GM23338 (cell line): ENCODE measurements at regions not wholly inside any gene's neighbourhood (a gene's known extent, or its start where the extent isn't known, plus 50 kb on each side); places are given as distances from the start of the nearest gene placed in this dataset.

ENCODE experiments used
- ATAC-seq: fragments of 200-7000 bp; cut with Tn5 transposase; 3 replicates; pipeline ENCODE4 v1.9.1; 2020
- DNase-seq: peaks from one replicate; pipeline ENCODE4 v3.0.0-alpha.2; 2015; ENCODE audit warnings: low spot score
- H2AFZ ChIP-seq: fragments of 200-600 bp; sonication (generic); 2 replicates; pipeline ENCODE4 v1.8.0; 2016; ENCODE audit warnings: antibody characterized with exemption, mild to moderate bottlenecking, moderate library complexity
- H3F3A ChIP-seq: fragments of 200-600 bp; sonication (generic); replicated peaks from 2 replicates; pipeline ENCODE4 v1.8.0; 2017; ENCODE audit warnings: antibody characterized with exemption, mixed run types, low read depth
- H3K27ac ChIP-seq: fragments of 200-600 bp; sonication (generic); 2 replicates; pipeline ENCODE4 v1.6.1; 2016; ENCODE audit warnings: low read depth
- H3K27me3 ChIP-seq: fragments of 200-600 bp; sonication (generic); 2 replicates; pipeline ENCODE4 v1.8.0; 2016; ENCODE audit warnings: mild to moderate bottlenecking, mixed run types, moderate library complexity; ENCODE audit not compliant: insufficient read depth
- H3K36me3 ChIP-seq: fragments of 200-600 bp; sonication (generic); 2 replicates; pipeline ENCODE4 v1.8.0; 2016; ENCODE audit warnings: mild to moderate bottlenecking; ENCODE audit not compliant: insufficient read depth
- H3K4me1 ChIP-seq: fragments of 200-600 bp; sonication (generic); 2 replicates; pipeline ENCODE4 v1.8.0; 2016; ENCODE audit warnings: mild to moderate bottlenecking, moderate library complexity; ENCODE audit not compliant: insufficient read depth
- H3K4me2 ChIP-seq: fragments of 200-600 bp; sonication (generic); 2 replicates; pipeline ENCODE4 v1.7.1; 2017; ENCODE audit warnings: mixed run types
- H3K4me3 ChIP-seq: fragments of 200-600 bp; sonication (generic); 2 replicates; pipeline ENCODE4 v1.6.1; 2016; ENCODE audit warnings: mixed run types
- H3K79me2 ChIP-seq: fragments of 200-600 bp; sonication (generic); replicated peaks from 2 replicates; pipeline ENCODE4 v1.8.0; 2017; ENCODE audit warnings: mild to moderate bottlenecking; ENCODE audit not compliant: insufficient read depth
- H3K9me2 ChIP-seq: fragments of 200-600 bp; sonication (generic); 2 replicates; pipeline ENCODE4 v1.8.0; 2017; ENCODE audit not compliant: insufficient read depth
- H4K20me1 ChIP-seq: fragments of 200-600 bp; sonication (generic); replicated peaks from 2 replicates; pipeline ENCODE4 v1.8.0; 2017; ENCODE audit warnings: mild to moderate bottlenecking; ENCODE audit not compliant: insufficient read depth
- H3K27ac Mint-ChIP-seq: 2 replicates; pipeline ENCODE4 v1.8.0; 2020; ENCODE audit warnings: inconsistent platforms, mild to moderate bottlenecking, moderate library complexity, mixed read lengths
- H3K27me3 Mint-ChIP-seq: 3 replicates; pipeline ENCODE4 v1.8.0; 2022; ENCODE audit warnings: low read depth, mild to moderate bottlenecking, moderate library complexity, mixed read lengths, inconsistent platforms; ENCODE audit not compliant: insufficient read depth, poor library complexity
- H3K36me3 Mint-ChIP-seq: 3 replicates; pipeline ENCODE4 v1.8.0; 2021; ENCODE audit warnings: low read depth, mild to moderate bottlenecking, inconsistent platforms, moderate library complexity, mixed read lengths
- H3K4me1 Mint-ChIP-seq: 3 replicates; pipeline ENCODE4 v1.8.0; 2020; ENCODE audit warnings: mild to moderate bottlenecking, inconsistent platforms, mixed read lengths
- H3K4me3 Mint-ChIP-seq: 3 replicates; pipeline ENCODE4 v1.8.0; 2021; ENCODE audit warnings: moderate library complexity, mild to moderate bottlenecking, inconsistent platforms, mixed read lengths
- H3K9me3 Mint-ChIP-seq: 3 replicates; pipeline ENCODE4 v1.8.0; 2020; ENCODE audit warnings: moderate library complexity, mild to moderate bottlenecking, inconsistent platforms, mixed read lengths
- CREB1 ChIP-seq: fragments of 250-450 bp; sonication (Bioruptor Pico); IDR thresholded peaks from 2 replicates; pipeline ENCODE4 v1.5.0; 2020; ENCODE audit warnings: low read depth, mild to moderate bottlenecking, moderate library complexity
- CTCF ChIP-seq, 2 experiments: fragments of 200-600 bp in 1 of 2; sonication (generic) in 1 of 2; conservative IDR thresholded peaks; 2 replicates each; pipeline versions ENCODE4 v1.5.1 to v1.6.1; 2016 to 2017; ENCODE audit warnings: antibody characterized with exemption in 2 of 2, low read depth in 2 of 2, mild to moderate bottlenecking in 2 of 2, moderate library complexity in 1 of 2
- EZH2phosphoT487 ChIP-seq: fragments of 200-600 bp; sonication (generic); IDR thresholded peaks from one replicate; pipeline ENCODE4 v1.8.1; 2018; ENCODE audit warnings: antibody characterized with exemption; ENCODE audit not compliant: unreplicated experiment
- POLR2AphosphoS5 ChIP-seq: IDR thresholded peaks from 2 replicates; pipeline ENCODE4 v1.6.1; 2016; ENCODE audit warnings: antibody characterized with exemption, low read depth
- REST ChIP-seq: IDR thresholded peaks from one replicate; pipeline ENCODE4 v1.6.1; 2018; ENCODE audit warnings: antibody characterized with exemption; ENCODE audit not compliant: unreplicated experiment
- STAT1 ChIP-seq: IDR thresholded peaks from one replicate; pipeline ENCODE4 v1.6.1; 2016; ENCODE audit warnings: antibody characterized with exemption; ENCODE audit not compliant: unreplicated experiment
- ZNF331 ChIP-seq: fragments of 250-450 bp; sonication (Bioruptor Pico); IDR thresholded peaks from 2 replicates; pipeline ENCODE4 v1.5.0; 2020; ENCODE audit warnings: low read depth, mild to moderate bottlenecking, moderate library complexity
- ZNF462 ChIP-seq: fragments of 250-450 bp; sonication (Bioruptor Pico); IDR thresholded peaks from 2 replicates; pipeline ENCODE4 v1.5.0; 2020; ENCODE audit warnings: mild to moderate bottlenecking, moderate library complexity

GRCh38 chr19:32010071-32010470, 335.3 kb upstream of the ZNF507 start (continued):
- TF ChIP-seq ZNF462 (CRISPR knock-in tag) (no peak), POLR2AphosphoS5 (no peak), CTCF (conservative IDR thresholded peaks at IDR 0.05; ENCODE audit: low read depth in 2 of 2) (no peak), STAT1 (no peak), CREB1 (no peak)

- Mint-ChIP-seq H3K27ac (peak overlapping the region; percentile 75; the same call in 1 of the 2 replicates), H3K9me3 (peaks cover 5% of the 10 kb centered on the region; the same call in 1 of the 3 replicates), H3K4me1 (0 out of 3 replicates have a peak, but pooled peaks cover 2% of the 10 kb centered on the region), H3K27me3 (peaks cover 2% of the 10 kb centered on the region), H3K4me3 (no peak overlapping the region), H3K36me3 (no peaks in the 10 kb centered on the region; the same call in 2 of the 3 replicates)
- TF ChIP-seq EZH2phosphoT487 (no peak), CREB1 (no peak), REST (no peak), STAT1 (no peak), ZNF331 (no peak), POLR2AphosphoS5 (no peak)
- H3K4me1 ChIP-seq: no peaks in the 10 kb centered on the region
- ATAC-seq: no peak
- H4K20me1 ChIP-seq: no peaks in the 10 kb centered on the region
- H3K79me2 ChIP-seq: no peaks in the 10 kb centered on the region
- no peak overlapping the region for H3K4me3 ChIP-seq
- no peaks in the 10 kb centered on the region for H3K27me3 ChIP-seq
- H3K27ac ChIP-seq: no peak overlapping the region
- H3F3A ChIP-seq: no peaks in the 10 kb centered on the region
- 0 out of 2 replicates have a peak, but pooled peaks cover 3% of the 10 kb centered on the region for H3K9me2 ChIP-seq
- no peaks in the 10 kb centered on the region for H3K36me3 ChIP-seq
- DNase-seq: no peak
- H3K4me2 ChIP-seq: no peak overlapping the region
- no peak overlapping the region; the same call in 1 of the 2 replicates for H2AFZ ChIP-seq
These were observed 333.2 kb upstream of the ZNF507 start for GRCh38 chr19:32012206-32012605.
